ENCODE measurements at regions not wholly inside any gene's neighbourhood (a gene's known extent, or its start where the extent isn't known, plus 50 kb on each side); places are given as distances from the start of the nearest gene placed in this dataset.

DNA sequence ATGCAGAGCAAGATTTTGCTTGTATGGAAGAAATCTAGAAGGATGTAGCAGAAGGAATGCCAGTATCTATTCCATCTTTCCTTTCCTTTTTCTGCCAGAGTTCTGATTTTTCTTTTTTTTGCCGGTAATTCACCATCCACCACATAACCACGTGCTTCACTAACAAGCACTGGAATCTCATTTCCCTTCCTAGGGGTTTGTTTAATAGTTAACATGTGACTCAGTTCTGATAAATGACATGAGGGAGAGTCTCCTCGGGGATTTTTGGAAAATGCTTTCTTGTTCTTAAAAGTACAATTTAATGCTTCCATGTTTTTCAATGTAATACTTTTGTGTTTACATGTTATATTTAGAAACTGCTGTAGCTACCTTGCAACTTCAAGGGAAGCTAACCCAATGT, 590.2 kb downstream of the SH2D4B start:
- Histone ChIP-seq H4K5ac (ENCODE audit: low read depth, low read length) (no peak overlapping the region), H2BK5ac (ENCODE audit: low read depth, low read length, poor library complexity, severe bottlenecking) (no peak overlapping the region), H3K4me3 (ENCODE audit: insufficient read depth, low read depth, low read length) (no peak overlapping the region), H3K79me1 (ENCODE audit: low read depth in 1 of 2, low read length in 2 of 2) (no peaks in the 10 kb centered on the region), H3K23ac (ENCODE audit: low read depth, low read length) (no peak overlapping the region), H3K9ac (ENCODE audit: low read depth, low read length) (no peak overlapping the region), H3K27me3 (ENCODE audit: control insufficient read depth, insufficient read depth, low read length) (no peaks in the 10 kb centered on the region), H2BK15ac (ENCODE audit: low read depth, low read length) (no peak overlapping the region), H2BK20ac (ENCODE audit: low read depth, low read length) (no peak overlapping the region), H3K27ac (ENCODE audit: insufficient read depth, low read length) (no peak overlapping the region), H2AK5ac (ENCODE audit: low read depth, low read length) (no peak overlapping the region), H3K14ac (replicated peaks; ENCODE audit: low read depth, low read length) (no peak overlapping the region), H3K9me1 (ENCODE audit: insufficient read depth, low read length) (no peaks in the 10 kb centered on the region), H4K8ac (ENCODE audit: low read depth in 2 of 2, low read length in 2 of 2) (no peak overlapping the region), H3K18ac (ENCODE audit: low read depth, low read length) (no peak overlapping the region), H3K56ac (ENCODE audit: extremely low read depth, insufficient read depth, low read length) (no peak overlapping the region), H2BK120ac (ENCODE audit: low read depth, low read length) (no peak overlapping the region), H4K20me1 (ENCODE audit: insufficient read depth, low read length) (no peaks in the 10 kb centered on the region), H3K9me3 (ENCODE audit: control insufficient read depth, insufficient read depth, low read length) (peaks cover 3% of the 10 kb centered on the region), H3K36me3 (ENCODE audit: control insufficient read depth, insufficient read depth, low read length) (no peaks in the 10 kb centered on the region), H3K4me2 (ENCODE audit: low read depth, low read length) (no peak overlapping the region), H2AFZ (replicated peaks; ENCODE audit: low read length, poor library complexity) (no peak overlapping the region), H4K91ac (ENCODE audit: insufficient read depth, low read depth, low read length) (no peak overlapping the region), H3K4ac (ENCODE audit: low read depth, low read length) (no peak overlapping the region), H3K4me1 (ENCODE audit: control insufficient read depth, insufficient read depth, low read length) (no peaks in the 10 kb centered on the region), H2AK9ac (replicated peaks; ENCODE audit: low read depth, low read length, poor library complexity) (no peak overlapping the region)
- TF ChIP-seq BHLHE40 (IDR thresholded peaks at IDR 0.05; ENCODE audit: low read depth, low read length) (no peak), CHD1 (IDR thresholded peaks at IDR 0.05; ENCODE audit: low read depth, low read length) (no peak), CEBPB (IDR thresholded peaks at IDR 0.05; ENCODE audit: low read depth, low read length) (no peak), MAZ (IDR thresholded peaks at IDR 0.05; ENCODE audit: borderline replicate concordance, low read depth, low read length) (no peak), RAD21 (IDR thresholded peaks at IDR 0.05; ENCODE audit: low read length) (no peak), RCOR1 (IDR thresholded peaks at IDR 0.05; ENCODE audit: insufficient replicate concordance, low read length) (no peak), POLR2A (IDR thresholded peaks at IDR 0.05; ENCODE audit: low read depth, low read length) (no peak), NFE2L2 (IDR thresholded peaks at IDR 0.05; ENCODE audit: low read depth, low read length) (no peak), SMC3 (IDR thresholded peaks at IDR 0.05; ENCODE audit: low read depth, low read length) (no peak), FOS (IDR thresholded peaks at IDR 0.05; ENCODE audit: low read depth, low read length) (no peak)
- TF ChIP-seq, protein P1, sequence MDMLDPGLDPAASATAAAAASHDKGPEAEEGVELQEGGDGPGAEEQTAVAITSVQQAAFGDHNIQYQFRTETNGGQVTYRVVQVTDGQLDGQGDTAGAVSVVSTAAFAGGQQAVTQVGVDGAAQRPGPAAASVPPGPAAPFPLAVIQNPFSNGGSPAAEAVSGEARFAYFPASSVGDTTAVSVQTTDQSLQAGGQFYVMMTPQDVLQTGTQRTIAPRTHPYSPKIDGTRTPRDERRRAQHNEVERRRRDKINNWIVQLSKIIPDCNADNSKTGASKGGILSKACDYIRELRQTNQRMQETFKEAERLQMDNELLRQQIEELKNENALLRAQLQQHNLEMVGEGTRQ (IDR thresholded peaks at IDR 0.05; ENCODE audit: low read depth, low read length), result no peak
- TF ChIP-seq, protein P2, sequence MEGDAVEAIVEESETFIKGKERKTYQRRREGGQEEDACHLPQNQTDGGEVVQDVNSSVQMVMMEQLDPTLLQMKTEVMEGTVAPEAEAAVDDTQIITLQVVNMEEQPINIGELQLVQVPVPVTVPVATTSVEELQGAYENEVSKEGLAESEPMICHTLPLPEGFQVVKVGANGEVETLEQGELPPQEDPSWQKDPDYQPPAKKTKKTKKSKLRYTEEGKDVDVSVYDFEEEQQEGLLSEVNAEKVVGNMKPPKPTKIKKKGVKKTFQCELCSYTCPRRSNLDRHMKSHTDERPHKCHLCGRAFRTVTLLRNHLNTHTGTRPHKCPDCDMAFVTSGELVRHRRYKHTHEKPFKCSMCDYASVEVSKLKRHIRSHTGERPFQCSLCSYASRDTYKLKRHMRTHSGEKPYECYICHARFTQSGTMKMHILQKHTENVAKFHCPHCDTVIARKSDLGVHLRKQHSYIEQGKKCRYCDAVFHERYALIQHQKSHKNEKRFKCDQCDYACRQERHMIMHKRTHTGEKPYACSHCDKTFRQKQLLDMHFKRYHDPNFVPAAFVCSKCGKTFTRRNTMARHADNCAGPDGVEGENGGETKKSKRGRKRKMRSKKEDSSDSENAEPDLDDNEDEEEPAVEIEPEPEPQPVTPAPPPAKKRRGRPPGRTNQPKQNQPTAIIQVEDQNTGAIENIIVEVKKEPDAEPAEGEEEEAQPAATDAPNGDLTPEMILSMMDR (conservative IDR thresholded peaks at IDR 0.05; ENCODE audit: low read depth, low read length), result no peak
- TF ChIP-seq, protein P3, sequence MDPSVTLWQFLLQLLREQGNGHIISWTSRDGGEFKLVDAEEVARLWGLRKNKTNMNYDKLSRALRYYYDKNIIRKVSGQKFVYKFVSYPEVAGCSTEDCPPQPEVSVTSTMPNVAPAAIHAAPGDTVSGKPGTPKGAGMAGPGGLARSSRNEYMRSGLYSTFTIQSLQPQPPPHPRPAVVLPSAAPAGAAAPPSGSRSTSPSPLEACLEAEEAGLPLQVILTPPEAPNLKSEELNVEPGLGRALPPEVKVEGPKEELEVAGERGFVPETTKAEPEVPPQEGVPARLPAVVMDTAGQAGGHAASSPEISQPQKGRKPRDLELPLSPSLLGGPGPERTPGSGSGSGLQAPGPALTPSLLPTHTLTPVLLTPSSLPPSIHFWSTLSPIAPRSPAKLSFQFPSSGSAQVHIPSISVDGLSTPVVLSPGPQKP (IDR thresholded peaks at IDR 0.05; ENCODE audit: borderline replicate concordance, low read depth, low read length), result no peak
- ChIA-PET POLR2A (ENCODE audit: unreplicated experiment) (no interaction called here), CTCF (no interaction called here)
- DNase-seq (no peak), ATAC-seq (ENCODE audit: low read depth) (no peak)
- intact Hi-C loops (cut with micrococcal nuclease) (no loop called here), in situ Hi-C loops (cut with MboI; ENCODE audit: low sequenced_read_pairs) (no loop called here), dilution Hi-C loops (cut with HindIII; ENCODE audit: low sequenced_read_pairs, unreplicated experiment) (no loop called here)
- no CpG with 5 or more reads among the region's 3 CpGs for WGBS, 2 experiments (ENCODE audit: extremely low coverage in 2 of 2, insufficient read length in 1 of 2)
- BruUV-seq (replicated peaks), result no TSS peak

Measured in IMR-90 (cell line).